ENCODE measurements at regions not wholly inside any gene's neighbourhood (a gene's known extent, or its start where the extent isn't known, plus 50 kb on each side); places are given as distances from the start of the nearest gene placed in this dataset.
"Not testable (repeated sequence)": the region's sequence is repeated elsewhere in the genome, so short reads cannot be mapped to it uniquely, and the experiment has no call there.

GRCh38 chr15:35184646-35185045, 99.6 kb upstream of the NANOGP8 start:
- H3K36me3 ChIP-seq (ENCODE audit: control insufficient read depth in 2 of 2, insufficient read depth in 2 of 2, low read length in 1 of 2): no peaks in the 10 kb centered on the region
- H3K4me3 ChIP-seq (ENCODE audit: low read length in 2 of 2): no peak overlapping the region
- DNase-seq (ENCODE audit: low read depth in 6 of 9, low spot score in 9 of 9): no peak
- H3K4me1 ChIP-seq (ENCODE audit: control insufficient read depth in 2 of 2, insufficient read depth in 2 of 2, low read length in 2 of 2): no peaks in the 10 kb centered on the region
- H3K27ac ChIP-seq (ENCODE audit: low read depth in 1 of 2, low read length in 1 of 2): no peak overlapping the region
- H3K9me3 ChIP-seq (ENCODE audit: control insufficient read depth in 2 of 2, insufficient read depth in 1 of 2, low read length in 1 of 2): no peaks in the 10 kb centered on the region
- WGBS: 96% methylated on average over 1 of the region's 1 CpG
- H3K27me3 ChIP-seq (ENCODE audit: control insufficient read depth in 2 of 2, insufficient read depth in 1 of 2, low read length in 1 of 2): no peaks in the 10 kb centered on the region

GRCh38 chr15:35182841-35183479, 97.9 kb upstream of the NANOGP8 start:
- no peak overlapping the region for H3K27ac ChIP-seq (ENCODE audit: low read depth in 1 of 2, low read length in 1 of 2)
- no peak overlapping the region for H3K4me3 ChIP-seq (ENCODE audit: low read length in 2 of 2)
- H3K9me3 ChIP-seq (ENCODE audit: control insufficient read depth in 2 of 2, insufficient read depth in 1 of 2, low read length in 1 of 2): no peaks in the 10 kb centered on the region
- no peaks in the 10 kb centered on the region for H3K4me1 ChIP-seq (ENCODE audit: control insufficient read depth in 2 of 2, insufficient read depth in 2 of 2, low read length in 2 of 2)
- no peak for DNase-seq (ENCODE audit: low read depth in 6 of 9, low spot score in 9 of 9)
- H3K36me3 ChIP-seq (ENCODE audit: control insufficient read depth in 2 of 2, insufficient read depth in 2 of 2, low read length in 1 of 2): no peaks in the 10 kb centered on the region
- H3K27me3 ChIP-seq (ENCODE audit: control insufficient read depth in 2 of 2, insufficient read depth in 1 of 2, low read length in 1 of 2): no peaks in the 10 kb centered on the region
- 85% methylated on average over 2 of the region's 2 CpGs for WGBS

GRCh38 chr15:35181538-35181937, 96.4 kb upstream of the NANOGP8 start:
- Histone ChIP-seq H3K4me1 (ENCODE audit: control insufficient read depth in 2 of 2, insufficient read depth in 2 of 2, low read length in 2 of 2) (no peaks in the 10 kb centered on the region), H3K27ac (ENCODE audit: low read depth in 1 of 2, low read length in 1 of 2) (no peak overlapping the region), H3K9me3 (ENCODE audit: control insufficient read depth in 2 of 2, insufficient read depth in 1 of 2, low read length in 1 of 2) (no peaks in the 10 kb centered on the region), H3K27me3 (ENCODE audit: control insufficient read depth in 2 of 2, insufficient read depth in 1 of 2, low read length in 1 of 2) (no peaks in the 10 kb centered on the region), H3K4me3 (ENCODE audit: low read length in 2 of 2) (no peak overlapping the region), H3K36me3 (ENCODE audit: control insufficient read depth in 2 of 2, insufficient read depth in 2 of 2, low read length in 1 of 2) (no peaks in the 10 kb centered on the region)
- no peak for DNase-seq (ENCODE audit: low read depth in 6 of 9, low spot score in 9 of 9)

GRCh38 chr15:35179739-35180138, 94.6 kb upstream of the NANOGP8 start:
- no peak for DNase-seq (ENCODE audit: low read depth in 6 of 9, low spot score in 9 of 9)
- Histone ChIP-seq H3K4me1 (ENCODE audit: control insufficient read depth in 2 of 2, insufficient read depth in 2 of 2, low read length in 2 of 2) (no peaks in the 10 kb centered on the region), H3K36me3 (ENCODE audit: control insufficient read depth in 2 of 2, insufficient read depth in 2 of 2, low read length in 1 of 2) (no peaks in the 10 kb centered on the region), H3K27ac (ENCODE audit: low read depth in 1 of 2, low read length in 1 of 2) (no peak overlapping the region), H3K9me3 (ENCODE audit: control insufficient read depth in 2 of 2, insufficient read depth in 1 of 2, low read length in 1 of 2) (no peaks in the 10 kb centered on the region), H3K27me3 (ENCODE audit: control insufficient read depth in 2 of 2, insufficient read depth in 1 of 2, low read length in 1 of 2) (no peaks in the 10 kb centered on the region), H3K4me3 (ENCODE audit: low read length in 2 of 2) (no peak overlapping the region)
- WGBS: 93% methylated on average over 3 of the region's 3 CpGs

GRCh38 chr15:35178186-35178585, 93.1 kb upstream of the NANOGP8 start:
- not testable (repeated sequence) for H3K36me3 ChIP-seq (ENCODE audit: control insufficient read depth in 2 of 2, insufficient read depth in 2 of 2, low read length in 1 of 2); H3K27me3 ChIP-seq (ENCODE audit: control insufficient read depth in 2 of 2, insufficient read depth in 1 of 2, low read length in 1 of 2); H3K27ac ChIP-seq (ENCODE audit: low read depth in 1 of 2, low read length in 1 of 2); H3K4me3 ChIP-seq (ENCODE audit: low read length in 2 of 2); H3K4me1 ChIP-seq (ENCODE audit: control insufficient read depth in 2 of 2, insufficient read depth in 2 of 2, low read length in 2 of 2); DNase-seq (ENCODE audit: low read depth in 6 of 9, low spot score in 9 of 9); H3K9me3 ChIP-seq (ENCODE audit: control insufficient read depth in 2 of 2, insufficient read depth in 1 of 2, low read length in 1 of 2)
- 93% methylated on average over 1 of the region's 1 CpG for WGBS

- H3K4me3 ChIP-seq (ENCODE audit: low read length in 2 of 2): no peak overlapping the region
- no peaks in the 10 kb centered on the region for H3K9me3 ChIP-seq (ENCODE audit: control insufficient read depth in 2 of 2, insufficient read depth in 1 of 2, low read length in 1 of 2)
- H3K4me1 ChIP-seq (ENCODE audit: control insufficient read depth in 2 of 2, insufficient read depth in 2 of 2, low read length in 2 of 2): no peaks in the 10 kb centered on the region
- H3K27me3 ChIP-seq (ENCODE audit: control insufficient read depth in 2 of 2, insufficient read depth in 1 of 2, low read length in 1 of 2): no peaks in the 10 kb centered on the region
- no peak overlapping the region for H3K27ac ChIP-seq (ENCODE audit: low read depth in 1 of 2, low read length in 1 of 2)
- no peak for DNase-seq (ENCODE audit: low read depth in 6 of 9, low spot score in 9 of 9)
- 89% methylated on average over 3 of the region's 3 CpGs for WGBS
- H3K36me3 ChIP-seq (ENCODE audit: control insufficient read depth in 2 of 2, insufficient read depth in 2 of 2, low read length in 1 of 2): no peaks in the 10 kb centered on the region
These were observed 89.9 kb upstream of the NANOGP8 start for GRCh38 chr15:35174948-35175347.

GRCh38 chr15:35173444-35174118, 88.5 kb upstream of the NANOGP8 start:
- H3K4me3 ChIP-seq (ENCODE audit: low read length in 2 of 2): no peak overlapping the region
- WGBS: 84% methylated on average over 4 of the region's 4 CpGs

GRCh38 chr15:35170207-35170606, 85.1 kb upstream of the NANOGP8 start:
- DNase-seq (ENCODE audit: low read depth in 6 of 9, low spot score in 9 of 9): no peak
- H3K27me3 ChIP-seq (ENCODE audit: control insufficient read depth in 2 of 2, insufficient read depth in 1 of 2, low read length in 1 of 2): no peaks in the 10 kb centered on the region
- no peaks in the 10 kb centered on the region for H3K9me3 ChIP-seq (ENCODE audit: control insufficient read depth in 2 of 2, insufficient read depth in 1 of 2, low read length in 1 of 2)
- WGBS: 90% methylated on average over 3 of the region's 3 CpGs
- H3K36me3 ChIP-seq (ENCODE audit: control insufficient read depth in 2 of 2, insufficient read depth in 2 of 2, low read length in 1 of 2): no peaks in the 10 kb centered on the region
- no peak overlapping the region for H3K27ac ChIP-seq (ENCODE audit: low read depth in 1 of 2, low read length in 1 of 2)
- no peak overlapping the region for H3K4me3 ChIP-seq (ENCODE audit: low read length in 2 of 2)
- H3K4me1 ChIP-seq (ENCODE audit: control insufficient read depth in 2 of 2, insufficient read depth in 2 of 2, low read length in 2 of 2): no peaks in the 10 kb centered on the region

More at GRCh38 chr15:35173444-35174118, 88.5 kb upstream of the NANOGP8 start:
- DNase-seq (ENCODE audit: low read depth in 6 of 9, low spot score in 9 of 9): no peak
- Histone ChIP-seq H3K4me1 (ENCODE audit: control insufficient read depth in 2 of 2, insufficient read depth in 2 of 2, low read length in 2 of 2) (no peaks in the 10 kb centered on the region), H3K9me3 (ENCODE audit: control insufficient read depth in 2 of 2, insufficient read depth in 1 of 2, low read length in 1 of 2) (no peaks in the 10 kb centered on the region), H3K36me3 (ENCODE audit: control insufficient read depth in 2 of 2, insufficient read depth in 2 of 2, low read length in 1 of 2) (no peaks in the 10 kb centered on the region), H3K27ac (ENCODE audit: low read depth in 1 of 2, low read length in 1 of 2) (no peak overlapping the region), H3K27me3 (ENCODE audit: control insufficient read depth in 2 of 2, insufficient read depth in 1 of 2, low read length in 1 of 2) (no peaks in the 10 kb centered on the region)

GRCh38 chr15:35168464-35168863, 83.4 kb upstream of the NANOGP8 start:
- H3K27ac ChIP-seq (ENCODE audit: low read depth in 1 of 2, low read length in 1 of 2): no peak overlapping the region
- no peaks in the 10 kb centered on the region for H3K9me3 ChIP-seq (ENCODE audit: control insufficient read depth in 2 of 2, insufficient read depth in 1 of 2, low read length in 1 of 2)
- H3K4me3 ChIP-seq (ENCODE audit: low read length in 2 of 2): no peak overlapping the region
- no peaks in the 10 kb centered on the region for H3K36me3 ChIP-seq (ENCODE audit: control insufficient read depth in 2 of 2, insufficient read depth in 2 of 2, low read length in 1 of 2)
- no peaks in the 10 kb centered on the region for H3K4me1 ChIP-seq (ENCODE audit: control insufficient read depth in 2 of 2, insufficient read depth in 2 of 2, low read length in 2 of 2)
- H3K27me3 ChIP-seq (ENCODE audit: control insufficient read depth in 2 of 2, insufficient read depth in 1 of 2, low read length in 1 of 2): no peaks in the 10 kb centered on the region
- 66% methylated on average over 4 of the region's 4 CpGs for WGBS
- DNase-seq (ENCODE audit: low read depth in 6 of 9, low spot score in 9 of 9): no peak

Data from thymus (tissue), 11 donors.